Adrenal gland (tissue), 9 donors: ENCODE measurements at regions not wholly inside any gene's neighbourhood (a gene's known extent, or its start where the extent isn't known, plus 50 kb on each side); places are given as distances from the start of the nearest gene placed in this dataset.

Source experiments
- DNase-seq, 7 donors: peaks; one replicate each; pipeline ENCODE4 v3.0.0-alpha.2; 2019 to 2020
- H3K27ac ChIP-seq, 5 donors: fragments of 200-600 bp; sonication (generic) in 4 of 5; 1 replicate in 3 of 5; 2 replicates in 2 of 5; pipeline versions ENCODE4 v1.5.1 to v1.8.0; 2016 to 2020; ENCODE audit warnings: mild to moderate bottlenecking in 1 of 5
- H3K27me3 ChIP-seq: fragments of 200-600 bp; 2 replicates; pipeline ENCODE4 v1.8.0; 2021
- H3K36me3 ChIP-seq, 2 donors: fragments of 200-600 bp; replicated peaks in 1 of 2; 1 replicate in 1 of 2; 2 replicates in 1 of 2; pipeline versions ENCODE4 v1.5.1 to v1.8.0; 2018 to 2022
- H3K4me1 ChIP-seq, 2 donors: fragments of 200-600 bp; replicated peaks in 1 of 2; 1 replicate in 1 of 2; 2 replicates in 1 of 2; pipeline versions ENCODE4 v1.5.1 to v1.8.0; 2018 to 2021
- H3K4me3 ChIP-seq, 4 donors: fragments of 200-600 bp; sonication (generic) in 3 of 4; one replicate each; pipeline ENCODE4 v1.5.1; 2016 to 2018
- H3K9me3 ChIP-seq, 3 donors: fragments of 200-600 bp; sonication (generic) in 1 of 3; replicated peaks in 1 of 3; 1 replicate in 2 of 3; 2 replicates in 1 of 3; pipeline versions ENCODE4 v1.5.1 to v1.8.0; 2016 to 2021
- POLR2A ChIP-seq, 2 donors: fragments of 450-650 bp; IDR thresholded peaks; one replicate each; pipeline ENCODE4 v1.6.1; 2017; ENCODE audit warnings: antibody characterized with exemption in 2 of 2, mild to moderate bottlenecking in 2 of 2, moderate library complexity in 1 of 2
- WGBS, 4 donors: extraction: QIAGEN DNeasy Blood & Tissue Kit in 2 of 4; methylation state at CpG; one replicate each; pipeline versions ENCODE4 v1.1.5 to v1.1.7; 2013 to 2017; 5-methylcytosine and 5-hydroxymethylcytosine counted together
- intact Hi-C, 2 donors: fragments of 100-400 bp; cut with DNase I; formaldehyde crosslinking; loops; one replicate each; pipeline versions ENCODE4 v1.14.1 to v1.15.0; 2022 to 2023
- TF ChIP-seq, protein P1 (sequence below), 6 experiments: fragments of 450-650 bp in 4 of 6; fragments of 200-600 bp in 2 of 6; sonication (generic) in 1 of 6; IDR thresholded peaks; 1 replicate in 5 of 6; 2 replicates in 1 of 6; pipeline versions ENCODE4 v1.5.1 to v1.8.0; 2016 to 2021; ENCODE audit warnings: antibody characterized with exemption in 6 of 6, mild to moderate bottlenecking in 2 of 6, moderate library complexity in 1 of 6
- donor health status: healthy with polysubstance abuse.
- donor health status: Bipolar disorder and iron deficiency.
- donor health status: DM: yes; HTN: yes; CAD: no.
- donor health status: DM: no; HTN: no; CAD: no.
- donor health status: DM: no; HTN: no; CAD: no.

- H3K4me3 ChIP-seq = no peak overlapping the region
- no peak for DNase-seq
- H3K9me3 ChIP-seq = peaks cover 0 to 3% (median 0%) of the 10 kb centered on the region in 3 donors
- WGBS, 4 donors = 30 to 74% (median 70%) methylated on average over 1 of the region's 1 CpG
- H3K4me1 ChIP-seq = no peaks in the 10 kb centered on the region
- H3K36me3 ChIP-seq = no peaks in the 10 kb centered on the region
- no peak overlapping the region for H3K27ac ChIP-seq
- intact Hi-C loops = no loop called here
- no peaks in the 10 kb centered on the region for H3K27me3 ChIP-seq
- no peak for TF ChIP-seq POLR2A (IDR thresholded peaks at IDR 0.05)
- TF ChIP-seq, protein P1, sequence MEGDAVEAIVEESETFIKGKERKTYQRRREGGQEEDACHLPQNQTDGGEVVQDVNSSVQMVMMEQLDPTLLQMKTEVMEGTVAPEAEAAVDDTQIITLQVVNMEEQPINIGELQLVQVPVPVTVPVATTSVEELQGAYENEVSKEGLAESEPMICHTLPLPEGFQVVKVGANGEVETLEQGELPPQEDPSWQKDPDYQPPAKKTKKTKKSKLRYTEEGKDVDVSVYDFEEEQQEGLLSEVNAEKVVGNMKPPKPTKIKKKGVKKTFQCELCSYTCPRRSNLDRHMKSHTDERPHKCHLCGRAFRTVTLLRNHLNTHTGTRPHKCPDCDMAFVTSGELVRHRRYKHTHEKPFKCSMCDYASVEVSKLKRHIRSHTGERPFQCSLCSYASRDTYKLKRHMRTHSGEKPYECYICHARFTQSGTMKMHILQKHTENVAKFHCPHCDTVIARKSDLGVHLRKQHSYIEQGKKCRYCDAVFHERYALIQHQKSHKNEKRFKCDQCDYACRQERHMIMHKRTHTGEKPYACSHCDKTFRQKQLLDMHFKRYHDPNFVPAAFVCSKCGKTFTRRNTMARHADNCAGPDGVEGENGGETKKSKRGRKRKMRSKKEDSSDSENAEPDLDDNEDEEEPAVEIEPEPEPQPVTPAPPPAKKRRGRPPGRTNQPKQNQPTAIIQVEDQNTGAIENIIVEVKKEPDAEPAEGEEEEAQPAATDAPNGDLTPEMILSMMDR (IDR thresholded peaks at IDR 0.05) = no peak
Measured at GRCh38 chr20:40203032-40203431, 486.0 kb downstream of the MAFB start.

DNA sequence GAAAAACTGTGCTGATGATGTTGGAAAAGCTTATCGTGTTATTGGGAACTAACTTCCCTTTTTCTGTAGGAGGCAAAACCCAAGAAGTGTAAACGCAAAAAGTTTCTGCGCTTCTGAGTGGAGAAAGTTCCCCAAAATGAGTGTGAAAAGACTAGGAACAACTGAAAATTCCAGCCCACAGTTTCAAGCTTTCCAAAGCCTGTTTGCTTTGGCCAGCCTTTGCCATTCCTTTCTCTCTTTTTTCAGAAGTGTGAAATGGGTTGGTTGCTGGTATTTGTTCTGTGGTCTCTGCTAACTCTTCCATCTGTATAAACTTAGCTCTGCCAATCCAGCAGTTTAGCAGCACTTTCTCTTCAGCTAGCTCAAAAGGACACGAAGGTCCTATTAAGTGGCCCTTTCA, 491.3 kb downstream of the MAFB start:
- no peaks in the 10 kb centered on the region for H3K9me3 ChIP-seq
- H3K27me3 ChIP-seq = no peaks in the 10 kb centered on the region
- WGBS, 4 donors = 50 to 64% (median 59%) methylated on average over 4 of the region's 4 CpGs
- intact Hi-C loops = no loop called here
- H3K4me3 ChIP-seq = no peak overlapping the region
- DNase-seq = no peak
- H3K36me3 ChIP-seq = no peaks in the 10 kb centered on the region
- no peaks in the 10 kb centered on the region for H3K4me1 ChIP-seq
- TF ChIP-seq, protein P1 (IDR thresholded peaks at IDR 0.05) = no peak
- no peak for TF ChIP-seq POLR2A (IDR thresholded peaks at IDR 0.05)
- H3K27ac ChIP-seq = no peak overlapping the region

DNA sequence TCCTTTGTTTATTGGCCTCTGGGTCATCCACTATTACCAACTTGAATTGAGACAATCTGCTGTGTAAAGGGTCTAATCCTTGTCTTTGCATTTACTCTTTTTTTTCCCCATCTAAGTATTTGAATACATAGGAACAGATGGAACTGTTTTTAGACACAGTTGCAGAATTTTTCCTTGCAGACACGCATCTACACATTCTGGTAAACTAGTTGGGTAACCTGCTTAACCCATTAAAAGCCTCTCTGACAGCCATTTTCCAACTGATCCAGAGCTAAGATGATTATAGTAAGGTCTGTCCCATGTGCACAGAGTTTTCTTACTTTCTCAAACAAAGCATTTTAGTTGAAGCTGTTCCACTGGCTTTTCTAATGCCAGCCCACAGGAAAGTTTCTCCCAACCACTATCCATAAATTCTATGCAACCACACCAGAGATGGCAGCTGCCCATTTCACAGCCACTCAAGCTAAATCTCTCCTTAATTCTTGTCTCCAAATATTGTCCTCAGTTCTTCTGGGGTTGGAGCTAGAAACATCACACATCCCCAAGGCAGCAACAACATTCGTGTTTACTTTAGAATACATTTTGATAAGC, 492.1 kb downstream of the MAFB start:
- intact Hi-C loops = no loop called here
- no peak overlapping the region for H3K27ac ChIP-seq
- TF ChIP-seq, protein P1 (IDR thresholded peaks at IDR 0.05) = no peak
- TF ChIP-seq POLR2A (IDR thresholded peaks at IDR 0.05) = no peak
- DNase-seq = no peak
- 52 to 63% (median 58%) methylated on average over 2 of the region's 2 CpGs for WGBS, 4 donors
- no peaks in the 10 kb centered on the region for H3K4me1 ChIP-seq
- no peak overlapping the region for H3K4me3 ChIP-seq
- no peaks in the 10 kb centered on the region for H3K27me3 ChIP-seq
- no peaks in the 10 kb centered on the region for H3K36me3 ChIP-seq
- H3K9me3 ChIP-seq = no peaks in the 10 kb centered on the region

GRCh38 chr20:40195742-40196141, 493.3 kb downstream of the MAFB start:
- intact Hi-C loops = no loop called here
- Histone ChIP-seq H3K4me1 (no peaks in the 10 kb centered on the region), H3K27ac (no peak overlapping the region), H3K27me3 (no peaks in the 10 kb centered on the region), H3K9me3 (no peaks in the 10 kb centered on the region), H3K36me3 (no peaks in the 10 kb centered on the region), H3K4me3 (no peak overlapping the region)
- WGBS, 4 donors = 87 to 91% (median 89%) methylated on average over 6 of the region's 6 CpGs
- TF ChIP-seq POLR2A (IDR thresholded peaks at IDR 0.05) = no peak
- TF ChIP-seq, protein P1 (IDR thresholded peaks at IDR 0.05) = no peak
- no peak for DNase-seq
